C4-2B (cell line): ENCODE measurements at regions not wholly inside any gene's neighbourhood (a gene's known extent, or its start where the extent isn't known, plus 50 kb on each side); places are given as distances from the start of the nearest gene placed in this dataset.

Experiments
- H3K27ac ChIP-seq: fragments of 450-650 bp; 2 replicates; pipeline ENCODE4 v1.5.1; 2017
- ZFX ChIP-seq: fragments of 450-650 bp; IDR thresholded peaks from 2 replicates; pipeline ENCODE4 v1.6.1; 2017
- TF ChIP-seq, protein P1 (sequence below): fragments of 450-650 bp; conservative IDR thresholded peaks from 2 replicates; pipeline ENCODE4 v1.5.1; 2017; ENCODE audit warnings: mild to moderate bottlenecking

DNA sequence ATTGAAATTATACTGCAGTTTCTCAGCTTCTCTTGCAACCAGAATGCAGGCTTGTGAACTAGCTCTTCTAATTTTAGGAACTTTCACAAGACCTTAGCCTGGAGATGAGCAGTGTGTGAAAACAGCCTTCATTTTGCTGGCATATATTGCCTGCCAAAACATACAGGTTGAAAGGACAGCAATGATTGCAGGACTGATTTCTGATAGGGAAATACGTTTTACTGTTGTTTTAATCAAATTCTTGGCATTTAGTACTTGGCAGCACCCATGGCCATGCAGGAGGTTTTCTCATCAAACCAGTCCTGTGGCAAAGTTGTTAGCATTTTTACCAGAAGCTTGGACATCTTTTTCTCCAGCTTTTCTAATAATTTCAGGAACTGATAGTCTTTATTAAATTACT lies 91.9 kb upstream of the MUCL1 start:
- H3K27ac ChIP-seq = no peak overlapping the region
- no peak for TF ChIP-seq ZFX
- TF ChIP-seq, protein P1, sequence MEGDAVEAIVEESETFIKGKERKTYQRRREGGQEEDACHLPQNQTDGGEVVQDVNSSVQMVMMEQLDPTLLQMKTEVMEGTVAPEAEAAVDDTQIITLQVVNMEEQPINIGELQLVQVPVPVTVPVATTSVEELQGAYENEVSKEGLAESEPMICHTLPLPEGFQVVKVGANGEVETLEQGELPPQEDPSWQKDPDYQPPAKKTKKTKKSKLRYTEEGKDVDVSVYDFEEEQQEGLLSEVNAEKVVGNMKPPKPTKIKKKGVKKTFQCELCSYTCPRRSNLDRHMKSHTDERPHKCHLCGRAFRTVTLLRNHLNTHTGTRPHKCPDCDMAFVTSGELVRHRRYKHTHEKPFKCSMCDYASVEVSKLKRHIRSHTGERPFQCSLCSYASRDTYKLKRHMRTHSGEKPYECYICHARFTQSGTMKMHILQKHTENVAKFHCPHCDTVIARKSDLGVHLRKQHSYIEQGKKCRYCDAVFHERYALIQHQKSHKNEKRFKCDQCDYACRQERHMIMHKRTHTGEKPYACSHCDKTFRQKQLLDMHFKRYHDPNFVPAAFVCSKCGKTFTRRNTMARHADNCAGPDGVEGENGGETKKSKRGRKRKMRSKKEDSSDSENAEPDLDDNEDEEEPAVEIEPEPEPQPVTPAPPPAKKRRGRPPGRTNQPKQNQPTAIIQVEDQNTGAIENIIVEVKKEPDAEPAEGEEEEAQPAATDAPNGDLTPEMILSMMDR = no peak

DNA sequence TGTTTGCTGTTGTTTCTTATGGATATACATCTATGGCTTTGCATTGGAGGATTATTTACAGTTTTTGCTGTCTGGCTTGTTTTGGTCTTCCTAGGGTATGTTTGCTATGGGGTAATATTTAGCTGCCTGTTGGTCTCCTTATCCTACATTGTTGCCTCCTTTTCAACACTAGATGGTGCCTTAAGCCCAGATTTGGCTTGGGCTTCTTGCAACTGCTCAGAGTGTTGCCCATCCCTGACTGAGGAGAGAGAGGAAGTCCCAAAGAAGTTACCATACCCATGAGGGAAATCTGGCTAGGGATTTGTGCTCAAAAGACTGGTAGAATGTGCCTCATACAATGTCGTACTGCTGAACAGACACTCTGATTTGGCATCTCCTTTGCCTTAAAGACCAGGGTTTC lies 94.6 kb upstream of the MUCL1 start:
- H3K27ac ChIP-seq = no peak overlapping the region; the same call in 1 of the 2 replicates
- TF ChIP-seq ZFX = no peak
- TF ChIP-seq, protein P1 = peak; percentile 83

DNA sequence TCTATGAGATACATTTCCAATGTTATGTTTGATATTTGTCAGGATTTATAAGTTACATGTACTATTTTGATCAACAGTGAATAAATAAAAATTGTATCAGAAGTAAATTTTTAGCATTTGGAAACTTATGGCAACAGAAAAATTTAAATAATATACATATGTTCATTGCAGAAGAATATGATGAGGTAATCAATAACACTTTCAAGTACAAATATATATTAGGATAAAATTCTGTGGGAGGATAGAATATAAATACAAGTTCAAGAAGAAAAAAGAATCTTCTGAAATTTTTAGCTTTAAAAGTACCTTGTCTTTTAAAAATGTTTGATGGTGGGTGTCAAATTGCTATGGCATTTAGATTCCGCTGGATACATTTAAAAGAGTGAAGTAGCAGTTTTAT lies 102.8 kb upstream of the MUCL1 start:
- no peak for TF ChIP-seq ZFX
- TF ChIP-seq, protein P1 = no peak
- H3K27ac ChIP-seq = no peak overlapping the region

DNA sequence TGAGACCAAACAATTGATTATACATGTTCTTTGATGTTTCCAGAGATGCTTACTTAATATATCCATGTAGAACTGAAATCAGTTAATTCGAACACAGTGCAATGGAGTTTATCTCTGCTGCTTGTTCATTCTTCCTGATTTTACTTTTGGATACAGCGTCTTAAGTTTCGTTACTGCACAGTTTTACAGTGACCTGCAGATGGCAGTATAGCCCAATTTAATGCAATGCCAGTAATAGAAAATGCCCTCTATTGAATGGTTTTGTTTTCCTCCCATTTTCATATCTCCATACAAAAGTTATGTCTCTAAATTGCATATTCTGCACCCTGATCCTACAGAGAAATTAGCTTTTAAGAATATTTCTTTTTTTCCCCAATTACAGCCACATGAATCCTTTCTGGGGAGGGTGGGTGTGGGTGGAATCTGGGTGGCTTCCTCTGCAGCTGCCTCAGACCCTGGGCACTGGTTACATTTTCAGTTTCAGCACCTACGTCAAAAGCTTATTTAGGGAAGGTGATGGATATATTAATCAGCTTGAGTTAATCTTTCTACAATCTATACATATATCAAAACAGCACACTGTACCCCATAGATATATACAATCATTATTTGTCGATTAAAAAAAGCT lies 101.1 kb upstream of the DCD start:
- no peak overlapping the region for H3K27ac ChIP-seq
- TF ChIP-seq, protein P1 = peak; percentile 87
- TF ChIP-seq ZFX = no peak

DNA sequence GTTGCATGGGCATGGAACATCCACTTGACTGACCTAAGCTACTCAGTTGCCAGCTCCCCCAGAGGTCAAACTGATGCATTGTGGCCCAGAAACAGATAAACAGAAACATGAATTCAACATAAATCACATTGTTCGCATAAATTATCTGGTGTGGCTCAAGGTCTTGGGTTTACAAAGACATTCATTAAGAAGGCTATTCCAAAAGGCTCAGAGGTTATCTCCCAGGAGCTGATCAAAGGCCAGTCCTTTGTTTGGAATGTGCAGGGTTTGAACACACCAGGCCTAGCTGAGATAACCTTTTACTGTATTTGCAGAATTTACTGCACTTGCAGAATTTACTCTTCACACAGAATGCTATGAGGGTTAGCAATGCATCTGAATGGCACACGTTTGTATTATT lies 96.4 kb upstream of the DCD start:
- H3K27ac ChIP-seq = no peak overlapping the region
- no peak for TF ChIP-seq ZFX
- TF ChIP-seq, protein P1 = no peak

DNA sequence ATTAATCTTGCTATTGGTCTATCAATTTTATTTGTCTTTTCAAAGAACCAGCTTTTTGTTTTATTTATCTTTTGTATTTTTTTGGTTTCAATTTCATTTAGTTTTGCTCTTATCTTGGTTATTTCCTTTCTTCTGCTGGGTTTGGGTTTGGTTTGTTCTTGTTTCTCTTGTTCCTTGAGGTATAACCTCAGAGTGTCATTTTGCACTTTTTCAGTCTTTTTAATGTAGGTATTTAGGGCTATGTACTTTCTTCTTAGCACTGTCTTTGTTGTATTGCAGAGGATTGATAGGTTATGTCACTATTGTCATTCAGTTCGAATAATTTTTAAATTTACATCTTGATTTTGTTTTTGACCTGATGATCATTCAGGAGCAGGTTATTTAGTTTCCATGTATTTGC lies 92.7 kb upstream of the DCD start:
- TF ChIP-seq, protein P1 = no peak
- no peak for TF ChIP-seq ZFX
- H3K27ac ChIP-seq = no peak overlapping the region

DNA sequence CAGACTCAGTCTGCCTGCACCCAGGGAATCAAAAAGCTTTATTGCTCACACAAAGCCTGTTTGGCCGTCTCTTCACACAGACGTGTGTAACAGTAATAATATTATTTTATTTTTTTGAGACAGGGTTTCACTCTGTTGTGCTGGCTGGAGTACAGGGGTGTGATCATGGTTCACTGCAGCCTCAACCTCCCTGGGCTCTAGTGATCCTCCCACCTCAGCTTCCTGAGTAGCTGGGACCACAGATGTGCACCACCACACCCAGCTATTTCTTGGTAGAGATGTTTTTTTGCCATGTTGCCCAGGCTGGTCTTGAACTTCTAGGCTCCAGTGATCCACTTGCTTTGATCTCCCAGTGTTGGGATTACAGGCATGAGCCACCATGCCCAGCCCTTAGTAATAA lies 88.4 kb upstream of the DCD start:
- H3K27ac ChIP-seq = no peak overlapping the region
- no peak for TF ChIP-seq ZFX
- TF ChIP-seq, protein P1 = no peak
